ENCODE measurements at regions not wholly inside any gene's neighbourhood (a gene's known extent, or its start where the extent isn't known, plus 50 kb on each side); places are given as distances from the start of the nearest gene placed in this dataset.

DNA sequence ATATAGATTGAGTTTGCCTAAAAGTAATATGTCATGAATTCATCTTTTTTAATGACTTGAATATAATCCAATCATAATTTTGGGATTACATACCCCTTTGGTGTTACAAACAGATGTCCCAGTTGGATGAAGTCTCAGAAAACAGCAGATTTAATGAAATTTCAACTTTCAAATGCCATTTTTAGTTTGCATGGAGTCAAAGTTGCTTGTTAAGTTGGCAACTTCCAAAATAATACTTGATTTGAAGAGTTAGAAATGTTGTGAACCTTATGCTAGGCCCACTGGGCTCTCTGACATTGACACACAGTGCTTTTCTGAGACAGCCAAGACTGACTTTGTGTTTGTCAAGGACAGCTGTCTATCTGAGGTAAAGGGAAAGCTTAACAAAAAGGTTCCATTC, 248.1 kb downstream of the KIF20B start:
- Mint-ChIP-seq H3K4me1 (ENCODE audit: low read depth) (peaks cover 3% of the 10 kb centered on the region), H3K36me3 (ENCODE audit: low read depth) (no peaks in the 10 kb centered on the region), H3K4me3 (no peak overlapping the region), H3K27ac (no peak overlapping the region), H3K27me3 (ENCODE audit: low read depth) (no peaks in the 10 kb centered on the region), H3K9me3 (no peaks in the 10 kb centered on the region)

GRCh38 chr10:89952325-89952724, 250.9 kb downstream of the KIF20B start:
- Mint-ChIP-seq H3K4me3 (no peak overlapping the region), H3K9me3 (no peaks in the 10 kb centered on the region), H3K4me1 (ENCODE audit: low read depth) (no peaks in the 10 kb centered on the region), H3K27me3 (ENCODE audit: low read depth) (no peaks in the 10 kb centered on the region), H3K27ac (no peak overlapping the region), H3K36me3 (ENCODE audit: low read depth) (no peaks in the 10 kb centered on the region)

DNA sequence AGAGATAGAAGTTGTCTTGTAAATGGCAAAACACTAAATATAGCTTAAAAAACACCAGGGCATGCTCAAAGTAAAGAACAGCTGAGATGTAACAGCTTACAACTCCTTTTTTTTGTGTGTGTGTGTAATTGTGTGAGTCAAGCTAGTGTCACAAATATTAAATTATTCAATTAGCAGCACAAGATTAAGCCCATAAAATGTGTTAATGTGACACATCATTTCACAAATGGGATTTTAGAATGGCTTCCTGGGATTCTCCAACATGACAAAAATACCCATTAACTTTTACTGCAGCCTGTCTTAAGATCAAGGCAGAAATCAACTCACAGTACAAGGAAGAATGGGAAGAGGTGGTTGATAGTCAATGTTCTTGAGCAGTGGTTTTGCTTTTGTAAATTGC, 251.4 kb downstream of the KIF20B start:
- Mint-ChIP-seq H3K4me1 (ENCODE audit: low read depth) (no peaks in the 10 kb centered on the region), H3K9me3 (no peaks in the 10 kb centered on the region), H3K27ac (no peak overlapping the region), H3K4me3 (no peak overlapping the region), H3K27me3 (ENCODE audit: low read depth) (no peaks in the 10 kb centered on the region), H3K36me3 (ENCODE audit: low read depth) (no peaks in the 10 kb centered on the region)

DNA sequence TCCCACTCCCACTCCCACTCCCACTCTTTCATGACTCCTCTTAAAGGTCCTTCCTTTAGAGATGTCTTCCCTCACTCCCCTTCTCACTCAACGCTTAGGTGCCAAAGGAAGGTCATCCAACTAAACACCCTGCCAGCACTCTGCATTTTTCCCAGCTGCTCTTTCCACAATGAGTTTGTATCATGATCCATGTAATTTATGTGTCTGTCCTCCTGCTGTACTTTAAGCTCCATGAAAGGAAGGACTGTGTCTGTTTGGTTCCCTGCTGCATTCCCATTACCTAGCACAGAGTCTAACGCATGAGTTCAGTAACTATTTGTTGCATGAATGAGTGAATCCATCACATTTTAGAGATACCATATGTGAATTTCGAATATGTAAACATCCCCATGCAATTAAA, 252.7 kb downstream of the KIF20B start:
- Mint-ChIP-seq H3K27ac (no peak overlapping the region), H3K9me3 (no peaks in the 10 kb centered on the region), H3K4me3 (no peak overlapping the region), H3K4me1 (ENCODE audit: low read depth) (no peaks in the 10 kb centered on the region), H3K36me3 (ENCODE audit: low read depth) (no peaks in the 10 kb centered on the region), H3K27me3 (ENCODE audit: low read depth) (no peaks in the 10 kb centered on the region)

DNA sequence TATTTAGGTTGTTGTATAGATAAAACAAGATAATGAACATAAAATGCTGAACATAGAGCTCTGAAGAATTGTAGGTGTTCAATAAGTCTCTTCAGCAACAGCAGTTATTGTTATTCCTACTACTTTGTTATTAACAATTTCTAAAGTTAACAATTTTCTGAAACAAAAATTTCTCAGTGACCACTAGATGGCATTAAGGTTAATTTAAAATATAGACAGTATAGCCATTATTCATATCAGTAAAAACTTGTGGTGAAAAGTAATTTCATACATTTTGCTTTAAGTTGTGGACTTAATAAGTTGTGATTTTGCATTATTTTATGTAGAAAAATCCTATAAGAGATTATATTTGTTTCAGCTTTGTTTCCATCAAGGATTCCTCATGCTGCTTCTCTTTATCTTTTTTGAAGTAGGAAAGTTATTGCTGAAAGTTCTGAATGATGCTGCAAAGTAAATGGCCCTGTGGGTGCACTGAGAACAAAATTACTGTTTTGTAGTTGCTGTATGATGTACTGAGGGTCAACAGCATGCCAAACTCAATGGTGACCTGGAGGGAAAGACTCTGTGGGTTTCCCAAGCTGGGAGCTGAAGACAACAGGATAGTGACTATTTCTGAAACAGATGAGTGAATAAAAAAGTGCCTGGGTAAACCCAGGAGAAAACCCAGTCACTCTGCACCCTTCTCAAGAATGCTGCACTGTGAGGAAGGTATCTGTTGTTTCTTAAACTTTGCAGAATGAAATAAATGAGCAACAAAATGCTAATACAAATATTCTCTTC, 253.6 kb downstream of the KIF20B start:
- Mint-ChIP-seq H3K27ac (no peak overlapping the region), H3K9me3 (no peaks in the 10 kb centered on the region), H3K36me3 (ENCODE audit: low read depth) (no peaks in the 10 kb centered on the region), H3K4me1 (ENCODE audit: low read depth) (no peaks in the 10 kb centered on the region), H3K4me3 (no peak overlapping the region), H3K27me3 (ENCODE audit: low read depth) (no peaks in the 10 kb centered on the region)

- no peak overlapping the region for H3K4me3 Mint-ChIP-seq
- H3K9me3 Mint-ChIP-seq: no peaks in the 10 kb centered on the region
- H3K27ac Mint-ChIP-seq: no peak overlapping the region
- H3K27me3 Mint-ChIP-seq (ENCODE audit: low read depth): no peaks in the 10 kb centered on the region
- H3K36me3 Mint-ChIP-seq (ENCODE audit: low read depth): no peaks in the 10 kb centered on the region
- H3K4me1 Mint-ChIP-seq (ENCODE audit: low read depth): no peaks in the 10 kb centered on the region
Observed at GRCh38 chr10:89959433-89960110, 258.2 kb downstream of the KIF20B start.

DNA sequence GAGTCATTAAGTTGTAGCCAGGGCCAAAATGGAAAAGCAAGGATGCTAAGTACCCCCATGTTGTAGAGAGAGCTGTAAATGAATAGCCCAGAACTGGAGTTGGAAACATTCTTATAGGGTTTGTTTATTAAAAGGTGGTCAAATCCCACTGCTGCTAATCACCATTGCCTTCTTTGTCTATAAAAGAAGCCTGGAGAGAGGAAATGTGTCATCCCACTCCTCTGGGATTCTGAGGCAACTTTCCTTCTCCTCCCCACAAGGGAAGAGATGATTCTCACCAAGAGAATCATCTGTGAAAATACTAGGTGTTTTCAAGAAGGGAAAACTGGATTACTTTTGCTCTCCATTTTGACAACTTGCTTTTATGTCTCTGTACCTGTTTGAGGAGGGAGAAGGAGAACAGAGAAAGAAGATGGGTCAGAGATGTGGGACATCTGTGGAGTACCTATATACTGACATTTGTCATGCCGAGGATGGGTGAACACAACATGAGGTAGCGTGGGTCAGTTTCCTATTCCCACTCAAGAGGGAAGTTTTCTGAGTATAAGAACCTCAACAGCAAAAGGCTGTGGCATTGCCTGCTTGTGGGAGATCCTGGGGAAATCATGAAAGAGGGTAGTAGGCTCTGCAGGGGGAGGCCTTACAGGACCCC, 262.2 kb downstream of the KIF20B start:
- no peaks in the 10 kb centered on the region for H3K4me1 Mint-ChIP-seq (ENCODE audit: low read depth)
- H3K27me3 Mint-ChIP-seq (ENCODE audit: low read depth): no peaks in the 10 kb centered on the region
- no peak overlapping the region for H3K27ac Mint-ChIP-seq
- H3K36me3 Mint-ChIP-seq (ENCODE audit: low read depth): no peaks in the 10 kb centered on the region
- H3K4me3 Mint-ChIP-seq: no peak overlapping the region
- no peaks in the 10 kb centered on the region for H3K9me3 Mint-ChIP-seq

DNA sequence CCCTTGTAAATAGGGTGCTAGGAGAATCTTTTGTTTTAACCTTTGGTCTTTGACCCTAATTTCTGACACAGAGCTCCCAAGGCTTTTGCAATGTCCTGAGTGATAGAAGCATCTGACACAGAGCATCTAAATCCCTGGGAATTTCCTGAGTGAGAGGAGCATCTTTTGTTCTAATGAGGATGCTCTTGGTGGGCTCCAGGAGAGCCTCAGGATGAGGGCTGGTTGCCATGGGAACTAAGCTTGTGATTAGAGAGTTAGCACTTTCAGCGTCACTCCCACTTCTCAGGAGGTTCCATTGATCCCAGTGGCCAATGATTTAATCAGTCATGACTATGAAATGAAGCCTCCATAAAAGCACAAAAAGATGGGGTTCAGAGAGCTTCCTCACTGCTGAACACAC, 264.8 kb downstream of the KIF20B start:
- H3K4me1 Mint-ChIP-seq (ENCODE audit: low read depth): no peaks in the 10 kb centered on the region
- H3K27me3 Mint-ChIP-seq (ENCODE audit: low read depth): no peaks in the 10 kb centered on the region

DNA sequence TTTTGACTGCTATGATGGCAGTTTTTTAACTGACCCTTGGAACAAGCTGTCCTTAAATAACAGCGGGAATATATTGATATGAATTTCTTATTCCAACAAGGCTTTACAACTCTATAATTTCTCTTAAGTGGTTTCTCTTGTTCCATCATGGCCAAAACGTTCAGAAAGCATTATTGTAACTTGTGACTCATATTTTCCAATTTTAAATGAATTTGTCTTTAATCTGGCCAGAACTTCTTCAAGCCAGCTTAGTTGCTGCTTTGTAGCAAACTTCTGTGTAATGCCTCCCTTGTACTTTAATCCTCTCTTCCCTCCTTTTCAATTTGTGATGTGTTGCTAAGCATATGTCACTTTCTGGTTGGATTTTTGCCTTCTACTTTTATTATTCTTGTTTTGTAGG, 271.9 kb downstream of the KIF20B start:
- no peak overlapping the region for H3K4me3 Mint-ChIP-seq
- no peaks in the 10 kb centered on the region for H3K9me3 Mint-ChIP-seq
- H3K27ac Mint-ChIP-seq: no peak overlapping the region
- no peaks in the 10 kb centered on the region for H3K36me3 Mint-ChIP-seq (ENCODE audit: low read depth)
- H3K27me3 Mint-ChIP-seq (ENCODE audit: low read depth): peaks cover 3% of the 10 kb centered on the region
- H3K4me1 Mint-ChIP-seq (ENCODE audit: low read depth): no peaks in the 10 kb centered on the region

More for the DNA sequence above, 264.8 kb downstream of the KIF20B start:
- Mint-ChIP-seq H3K4me3 (no peak overlapping the region), H3K36me3 (ENCODE audit: low read depth) (no peaks in the 10 kb centered on the region), H3K27ac (no peak overlapping the region), H3K9me3 (no peaks in the 10 kb centered on the region)

DNA sequence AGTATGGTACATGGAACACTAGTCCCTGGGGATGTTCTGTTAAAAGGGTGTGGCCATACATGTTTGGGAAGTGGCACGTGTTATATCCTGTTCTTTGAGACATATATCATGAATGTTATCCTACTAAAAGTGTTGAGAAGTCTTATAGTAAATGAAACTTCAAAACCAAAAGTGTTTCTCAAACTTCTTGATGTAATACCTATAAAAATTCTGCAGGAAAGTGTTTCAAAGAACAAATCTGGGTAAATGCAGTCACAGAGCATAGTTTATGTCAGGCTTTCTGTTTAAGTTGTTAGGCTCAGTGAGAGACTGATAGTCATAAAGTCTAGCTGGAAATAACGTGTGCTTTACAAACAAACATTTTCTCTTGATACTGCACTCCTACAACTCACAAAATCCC, 273.7 kb downstream of the KIF20B start:
- Mint-ChIP-seq H3K9me3 (no peaks in the 10 kb centered on the region), H3K4me3 (no peak overlapping the region), H3K4me1 (ENCODE audit: low read depth) (no peaks in the 10 kb centered on the region), H3K27me3 (ENCODE audit: low read depth) (peaks cover 3% of the 10 kb centered on the region), H3K36me3 (ENCODE audit: low read depth) (no peaks in the 10 kb centered on the region), H3K27ac (no peak overlapping the region)

GRCh38 chr10:89975771-89976170, 274.4 kb downstream of the KIF20B start:
- Mint-ChIP-seq H3K4me1 (ENCODE audit: low read depth) (no peaks in the 10 kb centered on the region), H3K4me3 (no peak overlapping the region), H3K36me3 (ENCODE audit: low read depth) (no peaks in the 10 kb centered on the region), H3K9me3 (no peaks in the 10 kb centered on the region), H3K27ac (no peak overlapping the region), H3K27me3 (ENCODE audit: low read depth) (peaks cover 3% of the 10 kb centered on the region)

DNA sequence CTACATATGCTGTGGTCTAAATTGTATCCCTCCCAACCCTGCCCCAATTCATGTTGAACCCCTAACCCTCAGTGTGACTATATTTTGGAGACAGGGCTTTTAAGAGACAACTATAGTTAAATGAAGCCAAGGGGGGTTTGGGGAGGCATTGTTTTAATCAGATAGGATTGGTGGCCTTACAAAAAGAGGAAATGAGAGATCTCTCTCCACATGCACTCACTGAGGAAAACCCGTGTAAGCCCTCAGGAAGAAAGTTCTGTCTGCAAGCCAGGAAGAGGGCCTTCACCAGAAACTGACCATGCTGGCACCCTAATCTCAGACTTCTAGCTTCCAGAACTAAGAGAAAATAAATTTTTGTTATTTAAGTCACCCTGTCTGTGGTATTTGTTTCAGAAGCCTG, 276.7 kb downstream of the KIF20B start:
- no peak overlapping the region for H3K4me3 Mint-ChIP-seq
- no peaks in the 10 kb centered on the region for H3K9me3 Mint-ChIP-seq
- H3K27me3 Mint-ChIP-seq (ENCODE audit: low read depth): no peaks in the 10 kb centered on the region
- H3K4me1 Mint-ChIP-seq (ENCODE audit: low read depth): no peaks in the 10 kb centered on the region
- no peak overlapping the region for H3K27ac Mint-ChIP-seq
- no peaks in the 10 kb centered on the region for H3K36me3 Mint-ChIP-seq (ENCODE audit: low read depth)

- Mint-ChIP-seq H3K4me3 (no peak overlapping the region), H3K27me3 (ENCODE audit: low read depth) (no peaks in the 10 kb centered on the region), H3K4me1 (ENCODE audit: low read depth) (no peaks in the 10 kb centered on the region), H3K36me3 (ENCODE audit: low read depth) (no peaks in the 10 kb centered on the region), H3K9me3 (no peaks in the 10 kb centered on the region), H3K27ac (no peak overlapping the region)
Observed at GRCh38 chr10:89979726-89980125, 278.3 kb downstream of the KIF20B start.

GRCh38 chr10:89980166-89980565, 278.8 kb downstream of the KIF20B start:
- Mint-ChIP-seq H3K27ac (no peak overlapping the region), H3K9me3 (no peaks in the 10 kb centered on the region), H3K4me1 (ENCODE audit: low read depth) (no peaks in the 10 kb centered on the region), H3K36me3 (ENCODE audit: low read depth) (no peaks in the 10 kb centered on the region), H3K27me3 (ENCODE audit: low read depth) (no peaks in the 10 kb centered on the region), H3K4me3 (no peak overlapping the region)

DNA sequence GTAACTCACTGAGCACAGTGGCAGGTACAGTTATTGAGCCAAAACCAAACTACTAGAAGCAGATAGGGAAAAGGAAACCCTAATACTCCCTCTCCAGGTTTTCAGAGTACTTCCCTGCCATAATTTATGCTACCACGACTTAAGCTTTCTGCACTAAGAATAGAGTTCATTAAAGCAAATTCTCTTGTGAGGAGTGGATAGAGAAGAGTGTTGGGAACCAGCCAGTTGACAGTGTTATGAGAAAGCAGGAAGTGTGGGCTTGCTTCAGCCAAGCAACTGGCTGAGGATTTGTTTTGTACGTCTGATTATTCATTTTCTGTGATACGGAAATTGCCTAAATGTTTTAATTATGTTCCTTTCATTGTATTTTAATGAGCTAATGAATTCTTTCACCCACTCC, 280.5 kb downstream of the KIF20B start:
- H3K9me3 Mint-ChIP-seq: no peaks in the 10 kb centered on the region
- no peaks in the 10 kb centered on the region for H3K4me1 Mint-ChIP-seq (ENCODE audit: low read depth)
- no peak overlapping the region for H3K27ac Mint-ChIP-seq
- H3K4me3 Mint-ChIP-seq: no peak overlapping the region
- no peaks in the 10 kb centered on the region for H3K36me3 Mint-ChIP-seq (ENCODE audit: low read depth)
- no peaks in the 10 kb centered on the region for H3K27me3 Mint-ChIP-seq (ENCODE audit: low read depth)
